Activated CD8-positive, alpha-beta memory T cell treated with anti-CD3 and anti-CD28 coated beads for 36 hours (primary cell): ENCODE measurements at regions not wholly inside any gene's neighbourhood (a gene's known extent, or its start where the extent isn't known, plus 50 kb on each side); places are given as distances from the start of the nearest gene placed in this dataset.

Experiments
- CTCF ChIA-PET: fragments of 350-600 bp; sonication (Branson Sonifier 250); formaldehyde crosslinking; loops from one replicate; lab custom pipeline; 2021; ENCODE audit warnings: antibody characterized with exemption; lab: Charles Lee
- POLR2A ChIA-PET: fragments of 350-600 bp; sonication (Branson Sonifier 250); formaldehyde crosslinking; loops from one replicate; lab custom pipeline; 2021; ENCODE audit warnings: antibody characterized with exemption; lab: Charles Lee

DNA sequence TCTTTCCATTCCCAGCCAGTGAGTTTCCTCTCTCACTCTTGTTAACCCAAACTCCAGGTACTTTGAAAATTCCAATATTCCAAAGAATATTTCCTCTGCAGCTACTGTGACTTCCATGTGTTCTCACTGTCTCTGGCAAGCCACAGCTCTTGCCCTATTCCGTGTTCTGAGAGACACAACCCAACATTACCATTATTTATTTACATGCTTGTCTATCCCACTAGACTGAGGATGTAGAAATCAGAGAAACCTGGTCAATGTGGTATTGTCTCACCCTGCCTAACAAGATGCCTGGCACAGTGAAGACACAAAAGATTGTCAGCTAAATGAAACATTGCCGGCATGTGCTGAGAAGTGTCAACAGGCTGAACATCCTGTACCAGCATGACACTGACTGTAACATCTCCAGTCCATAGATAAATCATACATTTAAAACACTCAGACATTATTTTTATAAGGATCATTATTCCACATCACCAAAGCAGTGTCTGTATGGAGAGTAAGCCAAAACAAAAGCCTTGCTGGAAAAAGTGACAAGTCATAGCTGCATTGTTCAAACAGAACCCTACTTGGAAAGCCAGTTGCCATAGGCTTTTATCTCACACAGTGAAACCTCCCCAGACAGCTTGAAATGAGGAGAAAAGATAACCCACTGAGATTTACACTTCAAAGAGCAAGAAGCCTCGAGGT lies 72.3 kb downstream of the SIPA1L2 start:
- ChIA-PET POLR2A (no interaction called here), CTCF (no interaction called here)

DNA sequence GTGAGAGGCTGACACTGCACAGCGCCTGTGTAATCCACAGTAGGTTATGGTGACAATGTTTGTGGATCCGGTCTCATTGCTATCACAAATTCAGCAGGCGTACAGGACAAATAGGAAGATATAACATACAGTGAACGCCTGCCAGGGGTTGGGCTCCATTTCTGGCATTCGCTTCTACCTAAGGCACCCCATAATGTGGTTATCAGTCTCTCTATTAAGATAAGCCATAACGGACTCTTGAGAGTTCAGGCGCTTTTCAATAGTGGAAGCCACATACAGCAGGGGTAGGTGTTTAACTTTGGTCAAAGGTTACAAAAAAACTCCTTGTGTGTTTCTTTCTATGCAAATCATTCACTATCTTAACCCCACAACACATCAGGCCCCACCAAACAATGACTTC lies 72.8 kb downstream of the SIPA1L2 start:
- CTCF ChIA-PET = no interaction called here
- POLR2A ChIA-PET = no interaction called here

DNA sequence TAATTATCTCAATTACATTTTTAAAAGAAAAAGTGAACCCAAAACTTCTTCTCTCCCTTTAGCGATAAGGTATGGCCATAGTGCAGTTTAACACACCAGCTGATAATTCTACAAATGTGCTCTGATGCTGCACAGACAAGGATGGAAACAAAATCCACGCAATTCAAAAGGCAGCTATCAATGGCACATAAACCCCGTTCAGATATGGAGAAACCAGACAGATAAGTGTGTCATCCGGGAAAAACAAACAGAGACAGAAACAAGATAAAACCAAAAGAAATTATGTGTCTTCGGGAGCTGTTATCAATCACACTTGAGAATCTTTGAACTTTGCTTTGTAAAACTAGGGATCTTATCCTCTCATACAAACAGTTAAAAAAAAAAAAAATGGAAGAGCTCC lies 73.6 kb downstream of the SIPA1L2 start:
- ChIA-PET POLR2A (no interaction called here), CTCF (no interaction called here)

DNA sequence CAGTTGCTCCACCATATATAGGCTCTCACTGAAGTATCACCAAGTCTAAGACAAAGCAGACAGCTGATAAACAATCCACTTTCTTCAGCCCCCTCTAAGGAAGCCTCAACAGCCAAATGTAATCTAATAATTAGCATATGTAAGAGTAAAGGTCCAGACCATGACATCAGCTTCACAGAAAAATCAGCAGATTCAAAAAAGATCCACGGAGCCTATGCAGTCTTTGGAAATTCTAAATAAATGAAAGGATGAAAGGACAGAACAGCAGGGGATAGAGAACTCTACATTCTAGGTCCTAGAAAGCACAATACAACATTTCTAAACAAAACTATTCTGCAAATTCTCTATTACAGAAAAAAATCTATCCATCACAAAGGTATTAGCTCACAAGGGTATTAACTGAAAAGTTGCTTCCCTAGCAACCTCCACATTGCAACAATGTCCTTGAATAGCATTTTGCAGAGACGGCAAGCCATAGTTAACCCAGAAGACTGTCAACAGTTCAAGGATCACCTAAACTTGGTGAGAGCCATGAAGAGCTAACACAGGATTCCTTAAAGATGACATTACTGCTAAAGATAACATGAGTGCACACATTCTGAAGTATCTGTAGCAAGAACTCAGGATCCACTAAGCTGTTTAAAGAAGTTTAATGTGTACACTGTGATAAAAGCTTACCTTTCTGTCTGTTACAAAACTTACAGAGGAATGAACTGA lies 74.3 kb downstream of the SIPA1L2 start:
- ChIA-PET CTCF (no interaction called here), POLR2A (no interaction called here)

DNA sequence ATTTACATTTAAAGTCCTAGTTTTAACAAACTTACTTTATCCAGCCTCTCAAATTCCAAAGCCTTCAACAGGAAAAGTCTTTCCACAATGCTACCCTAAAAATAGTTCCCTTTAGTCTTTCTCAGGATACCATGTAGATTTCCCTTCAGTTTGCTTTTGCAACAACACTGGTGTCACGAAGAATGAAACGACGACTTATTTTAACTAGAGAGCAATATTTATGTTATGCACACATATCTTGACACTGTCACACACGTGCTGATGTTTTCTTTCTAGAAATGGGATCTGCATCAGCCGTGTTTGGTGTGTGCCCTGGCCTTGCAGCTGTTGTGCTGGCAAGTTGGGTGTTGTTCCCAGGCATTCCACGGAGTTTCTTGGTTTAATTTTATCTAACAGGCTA lies 75.5 kb downstream of the SIPA1L2 start:
- ChIA-PET POLR2A (no interaction called here), CTCF (no interaction called here)

DNA sequence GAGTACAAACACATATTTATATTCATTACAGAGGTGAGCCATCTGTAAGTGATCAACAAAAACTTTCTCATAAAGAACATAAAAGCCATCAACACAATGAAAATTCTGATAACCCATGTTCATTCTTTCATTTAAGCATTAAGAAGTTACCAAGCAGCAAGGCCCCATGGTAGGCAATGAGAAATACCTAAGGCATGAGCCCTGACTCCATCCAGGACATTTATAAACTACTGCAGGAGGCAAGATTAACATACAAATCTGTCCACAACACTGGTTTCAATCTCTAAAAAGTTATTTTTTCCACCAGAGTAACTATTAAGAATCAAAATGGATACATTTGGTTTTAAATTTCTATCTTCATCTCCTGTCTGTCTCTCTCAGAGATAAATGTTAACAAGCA lies 76.1 kb downstream of the SIPA1L2 start:
- ChIA-PET CTCF (no interaction called here), POLR2A (no interaction called here)

DNA sequence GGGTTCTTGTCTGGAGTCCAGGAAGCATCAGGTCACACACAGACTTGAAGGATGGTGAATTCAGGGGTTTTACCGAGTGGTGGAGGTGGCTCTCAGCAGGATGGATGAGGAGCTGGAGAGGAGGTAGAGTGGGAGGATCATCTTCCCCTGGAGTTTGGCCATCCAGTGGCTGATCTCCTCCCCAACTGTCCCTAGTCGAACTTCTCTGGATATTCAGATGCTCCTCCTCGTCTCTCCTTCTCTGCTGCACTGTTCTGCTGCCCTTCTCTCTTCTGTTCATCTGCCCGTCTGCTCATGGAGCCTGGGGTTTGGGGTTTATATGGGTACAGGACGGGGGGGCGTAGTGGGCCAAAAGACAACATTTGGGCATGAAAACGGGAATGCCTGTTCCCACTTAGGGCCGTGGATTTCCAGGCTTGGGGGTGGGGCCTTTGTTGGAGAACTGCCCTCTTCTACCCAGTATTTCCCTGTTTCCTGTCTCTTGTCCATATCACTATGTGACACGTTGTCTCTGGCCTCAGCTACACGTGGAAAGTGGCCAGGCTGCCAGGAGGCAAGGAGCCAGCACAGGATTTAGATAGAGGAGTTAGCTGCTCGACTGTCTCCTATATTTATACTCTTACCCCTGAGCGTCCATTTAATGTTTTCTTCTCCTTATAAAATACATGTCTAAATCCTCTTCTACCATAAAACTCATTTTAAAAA lies 76.7 kb downstream of the SIPA1L2 start:
- CTCF ChIA-PET = no interaction called here

DNA sequence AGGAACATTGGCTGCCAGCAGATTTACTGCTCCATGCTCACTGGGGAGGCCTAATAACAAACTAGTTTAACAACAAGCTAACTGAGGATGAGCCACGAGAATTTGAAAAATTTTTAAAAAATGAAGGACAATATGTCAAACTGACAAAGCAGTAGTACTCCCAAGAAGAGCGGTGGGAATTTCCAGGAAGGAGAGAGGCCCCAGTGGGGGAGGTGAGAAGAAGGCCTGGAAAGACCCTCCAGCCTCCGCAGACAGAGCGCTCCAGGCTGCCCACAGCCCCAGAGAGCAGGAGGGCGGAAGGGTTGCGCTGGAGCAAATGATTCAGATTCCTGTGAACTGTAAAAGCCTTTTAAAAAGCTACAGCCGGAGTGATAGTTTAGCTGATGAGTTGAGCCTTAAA lies 78.5 kb downstream of the SIPA1L2 start:
- POLR2A ChIA-PET = no interaction called here
- CTCF ChIA-PET = no interaction called here

More for the DNA sequence above, 76.7 kb downstream of the SIPA1L2 start:
- POLR2A ChIA-PET = no interaction called here

DNA sequence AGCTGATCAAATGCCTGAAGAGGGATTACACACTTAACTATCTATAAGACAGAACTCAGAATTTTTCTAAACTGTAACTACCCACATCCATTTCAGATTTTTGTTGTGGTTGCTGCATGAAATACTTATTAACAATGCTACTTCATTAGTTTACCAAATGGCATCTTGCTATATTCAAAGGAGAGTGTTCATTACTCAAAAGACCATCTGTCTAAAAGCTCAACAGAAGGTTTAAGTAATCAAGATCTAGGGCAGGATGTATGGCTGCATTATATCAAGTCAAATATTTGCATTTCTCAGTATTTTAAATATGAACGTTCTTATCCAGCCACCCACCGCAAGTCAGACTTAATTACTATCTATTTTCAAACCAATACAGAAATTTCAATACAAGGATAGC lies 79.9 kb downstream of the SIPA1L2 start:
- POLR2A ChIA-PET = no interaction called here
- CTCF ChIA-PET = no interaction called here

DNA sequence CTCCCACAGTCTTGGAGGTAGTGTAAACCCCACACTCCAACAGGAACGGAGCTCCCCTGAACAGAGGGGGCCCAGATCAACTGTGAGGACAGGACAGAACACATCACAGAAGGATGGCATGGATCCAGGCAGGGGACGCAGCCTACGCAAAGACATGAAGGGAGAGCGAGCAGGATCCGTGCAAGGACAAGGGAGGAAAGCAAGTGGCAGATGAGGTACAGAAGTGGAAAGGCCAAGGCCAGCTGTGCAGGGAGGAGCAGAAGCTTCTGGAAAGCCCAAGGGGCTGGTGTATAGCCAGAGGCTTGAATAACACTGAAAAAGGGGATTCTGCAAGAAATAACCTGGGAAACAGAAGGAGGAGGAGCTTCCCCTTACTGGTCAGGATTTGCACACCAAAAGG lies 81.2 kb downstream of the SIPA1L2 start:
- ChIA-PET CTCF (no interaction called here), POLR2A (no interaction called here)

DNA sequence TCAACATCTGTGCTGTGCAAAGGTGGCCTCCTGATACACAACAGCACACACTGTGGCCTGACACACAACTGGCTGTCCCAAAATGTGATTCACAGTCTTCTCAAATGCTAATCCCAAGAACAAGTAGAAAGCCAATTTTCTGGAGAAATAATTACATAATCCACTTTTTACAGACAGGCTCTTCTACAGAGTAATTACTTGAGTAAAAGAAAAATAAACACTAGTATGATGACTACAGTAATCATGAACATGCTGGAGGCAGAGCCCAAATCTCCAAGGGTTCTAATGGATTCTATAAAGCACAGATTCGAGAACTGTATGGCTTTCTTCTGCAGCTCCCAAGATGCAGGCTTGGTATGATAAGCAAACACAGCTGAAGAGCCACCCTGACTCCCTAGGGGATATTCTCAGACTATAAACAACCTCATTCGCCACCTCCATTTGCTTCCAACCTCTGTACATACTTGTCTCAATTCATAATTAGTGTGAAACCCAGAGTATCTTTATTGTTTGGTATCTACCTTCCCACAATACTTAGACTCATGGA lies 81.9 kb downstream of the SIPA1L2 start:
- POLR2A ChIA-PET = no interaction called here
- CTCF ChIA-PET = no interaction called here

DNA sequence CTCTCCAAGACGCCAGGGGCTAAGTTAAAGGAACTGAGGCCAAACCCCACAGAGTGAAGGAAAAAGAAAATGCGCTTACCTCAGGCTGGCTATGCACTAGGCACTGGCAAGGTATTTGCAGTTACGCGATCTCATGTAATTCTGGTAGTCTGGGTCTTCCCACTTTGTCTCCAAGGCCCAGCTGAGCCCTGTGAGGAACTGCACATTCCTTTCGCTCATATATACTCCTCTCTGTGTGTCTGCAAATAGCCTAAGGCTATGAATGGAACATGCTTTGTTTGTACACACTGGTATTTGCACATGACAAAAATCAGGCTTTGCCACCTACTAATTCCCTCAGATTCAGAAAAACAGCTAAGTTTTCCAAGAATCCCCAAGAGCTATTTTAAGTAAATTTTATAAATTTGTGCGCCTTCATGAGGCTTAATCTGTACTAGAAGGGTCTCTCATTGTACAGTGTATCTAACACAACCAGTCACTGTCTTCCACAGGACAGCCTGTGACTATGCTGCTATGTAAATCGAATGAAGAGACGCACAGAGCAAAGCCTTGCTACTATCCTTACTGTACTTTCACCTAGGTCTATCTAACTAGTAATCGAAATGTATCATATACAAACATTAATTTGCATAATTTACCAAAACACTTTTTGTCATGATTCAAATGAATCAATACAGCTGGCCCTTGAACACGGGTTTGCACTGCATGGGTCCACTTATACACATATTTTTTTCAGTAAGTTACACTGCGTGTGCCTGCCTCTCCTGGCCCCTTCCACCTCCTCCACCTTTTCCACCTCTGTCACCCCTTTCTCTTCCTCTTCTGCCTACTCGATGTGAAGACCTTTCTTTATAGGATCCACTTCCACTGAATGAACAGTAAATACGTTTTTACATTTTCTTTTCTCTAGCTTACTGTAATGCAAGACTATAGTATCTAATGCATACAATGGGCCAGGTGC lies 87.0 kb downstream of the SIPA1L2 start:
- POLR2A ChIA-PET = no interaction called here

DNA sequence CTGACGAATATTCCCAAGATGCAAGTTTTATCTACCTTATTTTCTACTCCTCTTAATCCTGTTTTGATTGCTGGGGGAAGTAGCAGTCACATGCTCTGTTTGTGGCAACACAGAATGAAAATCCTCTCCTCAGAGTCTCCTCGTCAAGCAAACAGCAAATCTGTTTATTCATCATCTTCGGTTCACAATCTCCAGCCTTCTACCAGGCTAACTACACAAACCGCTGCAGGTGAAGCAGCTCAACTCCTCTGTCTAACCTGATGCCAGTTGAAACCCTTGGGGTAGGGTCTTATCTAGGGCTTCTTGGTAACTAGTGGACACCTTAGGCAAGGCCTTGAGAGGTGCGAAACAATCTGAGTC lies 91.0 kb downstream of the SIPA1L2 start:
- CTCF ChIA-PET = no interaction called here
- POLR2A ChIA-PET = no interaction called here

More for the DNA sequence above, 87.0 kb downstream of the SIPA1L2 start:
- CTCF ChIA-PET = no interaction called here

DNA sequence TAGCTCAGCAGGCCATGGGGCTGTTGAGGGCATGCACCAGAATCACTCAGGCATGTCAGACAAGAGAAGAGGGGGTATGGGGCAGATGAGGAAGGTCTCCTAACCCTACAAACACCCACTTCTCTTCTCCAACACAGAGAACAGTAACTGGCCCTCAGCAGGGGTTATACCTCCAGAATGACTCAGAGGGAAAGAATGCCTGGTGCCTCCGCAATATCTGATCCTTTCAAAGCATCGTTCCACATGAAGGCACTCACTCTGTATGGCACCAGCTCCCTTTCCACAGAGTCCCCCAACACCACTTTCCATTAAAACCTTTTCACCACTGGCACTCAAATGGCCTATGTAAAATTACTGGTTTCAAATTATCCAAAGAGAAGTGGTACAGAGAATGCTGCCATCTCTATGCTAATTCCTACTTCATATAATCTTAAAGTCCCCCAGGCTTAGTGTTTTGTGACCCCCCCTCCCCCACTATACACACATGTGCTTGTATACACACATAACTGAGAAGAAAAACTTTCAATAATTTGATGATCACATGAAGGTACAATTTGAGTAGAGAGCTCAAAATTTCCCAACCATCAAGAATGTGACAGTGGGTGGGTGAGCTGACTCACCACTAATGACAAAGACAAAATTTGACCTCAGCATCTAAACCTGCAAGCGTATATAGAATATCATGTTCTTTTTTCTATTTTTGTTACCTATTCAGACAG lies 91.5 kb downstream of the SIPA1L2 start:
- POLR2A ChIA-PET = no interaction called here
- CTCF ChIA-PET = no interaction called here

DNA sequence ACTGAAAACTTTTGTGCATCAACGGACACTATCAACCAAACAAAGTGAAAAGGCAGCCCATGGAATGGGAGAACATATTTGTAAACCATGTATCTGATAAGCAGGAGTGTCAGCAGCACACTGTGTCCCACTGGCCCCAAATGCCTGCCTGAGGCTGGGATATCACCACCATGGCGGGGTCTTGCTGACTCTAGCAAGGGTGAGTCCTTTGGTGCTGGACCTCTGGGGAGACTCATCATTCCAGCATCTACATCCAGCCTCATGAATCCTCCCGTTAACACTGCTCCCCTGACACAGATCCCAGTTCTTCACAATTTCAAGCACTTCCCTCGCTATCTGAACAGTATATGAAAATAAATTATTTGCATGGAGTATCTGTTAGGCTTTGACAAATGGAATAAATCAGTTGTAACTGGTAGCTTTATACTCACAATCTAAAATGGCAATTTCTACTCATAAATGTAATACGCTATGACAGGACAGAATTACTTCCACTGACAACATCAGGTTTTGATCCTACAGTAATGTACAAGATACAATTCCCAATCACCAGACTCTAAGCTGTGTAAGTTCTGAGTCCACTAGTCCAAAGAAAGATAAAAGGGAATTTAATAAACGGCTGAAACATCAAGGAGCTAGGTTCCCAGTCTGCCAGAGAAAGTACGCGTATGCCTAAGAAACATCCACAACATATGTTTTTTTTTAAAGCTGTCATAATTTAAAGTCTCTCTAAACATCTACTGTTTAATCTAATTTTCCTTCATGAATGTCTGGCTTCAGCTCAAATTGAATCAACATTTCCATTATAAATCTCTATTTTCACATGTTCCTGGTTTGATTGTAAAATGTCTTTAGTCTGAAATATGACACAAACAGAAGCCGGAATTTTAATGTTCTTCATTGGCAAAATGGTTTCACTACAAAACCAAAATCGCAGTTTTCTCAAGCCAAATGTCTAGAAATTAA lies 95.1 kb downstream of the SIPA1L2 start:
- ChIA-PET CTCF (no interaction called here), POLR2A (no interaction called here)

DNA sequence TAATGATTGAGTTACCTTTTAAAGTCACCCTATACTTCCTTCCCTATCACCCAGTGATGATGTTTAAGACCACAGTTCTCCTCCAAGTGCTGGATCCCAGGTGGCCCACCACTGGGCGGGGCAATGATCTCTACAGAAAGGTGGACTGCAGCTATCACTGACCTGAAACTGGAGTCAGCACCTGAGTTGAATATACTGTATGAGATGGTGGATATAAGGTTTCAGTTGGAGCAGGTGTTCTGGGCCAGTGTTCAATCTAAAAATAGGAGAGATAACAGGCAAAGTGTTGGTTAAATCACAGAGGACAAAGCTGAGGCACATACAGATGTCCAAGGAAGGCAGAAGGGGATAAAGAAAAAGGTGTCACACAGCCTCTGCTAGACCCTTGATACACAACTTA lies 96.6 kb downstream of the SIPA1L2 start:
- CTCF ChIA-PET = no interaction called here
- POLR2A ChIA-PET = no interaction called here

DNA sequence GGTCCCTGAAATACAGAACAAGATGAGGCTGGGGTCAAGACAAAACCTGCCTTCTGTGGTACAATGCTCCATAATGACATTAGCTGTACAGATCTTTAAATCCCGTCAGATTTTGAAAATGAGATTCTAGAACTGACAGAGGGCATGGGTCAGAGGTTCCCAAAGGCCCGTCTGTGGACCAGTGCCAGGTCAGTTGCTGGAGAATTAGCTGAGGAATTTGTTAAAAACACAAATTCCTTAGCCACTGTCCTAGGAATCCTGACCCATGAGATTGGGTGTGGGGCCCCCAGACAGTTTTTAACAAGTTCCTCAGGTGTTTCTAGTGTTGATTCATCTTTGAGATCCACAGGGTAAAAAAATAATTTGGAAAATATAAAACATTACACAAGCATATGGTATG lies 97.0 kb downstream of the SIPA1L2 start:
- ChIA-PET POLR2A (no interaction called here), CTCF (no interaction called here)

DNA sequence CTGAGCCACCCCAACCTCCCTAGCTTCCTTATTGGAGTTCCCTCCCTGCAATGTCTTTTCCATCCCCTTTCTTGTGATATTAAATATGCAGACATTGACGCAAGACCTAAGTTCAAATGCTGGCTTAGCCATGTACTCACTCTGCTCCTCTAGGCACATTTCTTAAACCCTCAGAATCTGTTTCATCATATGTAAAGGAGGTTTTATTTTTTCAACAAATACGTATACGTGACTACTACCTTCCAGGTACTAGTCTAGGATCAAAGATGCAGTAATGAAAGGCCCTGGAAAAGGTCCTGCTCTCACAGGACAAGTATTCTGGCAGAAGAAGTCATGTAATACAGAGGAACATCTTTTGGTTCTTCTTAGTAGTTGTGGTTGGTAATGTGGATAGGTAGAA lies 98.6 kb downstream of the SIPA1L2 start:
- ChIA-PET CTCF (no interaction called here), POLR2A (no interaction called here)
